Neural progenitor cell (in vitro differentiated cells): ENCODE measurements at regions not wholly inside any gene's neighbourhood (a gene's known extent, or its start where the extent isn't known, plus 50 kb on each side); places are given as distances from the start of the nearest gene placed in this dataset.

ENCODE experiments used
- EZH2 ChIP-seq: fragments of 200-600 bp; sonication (generic); IDR thresholded peaks from 2 replicates; pipeline ENCODE4 v1.6.1; 2017; ENCODE audit warnings: antibody characterized with exemption, mild to moderate bottlenecking, moderate library complexity
- TF ChIP-seq, protein P1 (sequence below): fragments of 200-600 bp; sonication (generic); IDR thresholded peaks from 2 replicates; pipeline ENCODE4 v1.5.1; 2017; ENCODE audit warnings: antibody characterized with exemption, mild to moderate bottlenecking

DNA sequence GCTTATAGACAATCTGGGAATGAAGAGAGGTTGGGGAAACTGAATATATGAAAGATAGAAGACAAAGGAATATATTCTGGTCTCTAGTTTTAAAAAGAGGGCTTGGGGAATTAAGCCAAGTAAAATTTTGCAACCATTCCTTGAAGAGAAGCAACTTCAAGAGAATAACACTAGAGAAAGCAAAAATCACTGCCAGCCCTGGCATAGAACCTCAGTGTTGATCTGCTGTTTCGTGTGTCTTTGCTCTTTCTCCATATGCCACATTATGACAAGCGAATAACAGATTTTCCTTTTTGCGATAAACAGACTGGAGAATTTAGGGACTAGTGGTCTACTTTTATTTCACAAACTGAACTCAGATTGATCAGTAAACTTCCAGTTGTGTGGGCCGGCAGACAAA is 132.7 kb downstream of the XPNPEP1 start:
- TF ChIP-seq EZH2: no peak
- TF ChIP-seq, protein P1, sequence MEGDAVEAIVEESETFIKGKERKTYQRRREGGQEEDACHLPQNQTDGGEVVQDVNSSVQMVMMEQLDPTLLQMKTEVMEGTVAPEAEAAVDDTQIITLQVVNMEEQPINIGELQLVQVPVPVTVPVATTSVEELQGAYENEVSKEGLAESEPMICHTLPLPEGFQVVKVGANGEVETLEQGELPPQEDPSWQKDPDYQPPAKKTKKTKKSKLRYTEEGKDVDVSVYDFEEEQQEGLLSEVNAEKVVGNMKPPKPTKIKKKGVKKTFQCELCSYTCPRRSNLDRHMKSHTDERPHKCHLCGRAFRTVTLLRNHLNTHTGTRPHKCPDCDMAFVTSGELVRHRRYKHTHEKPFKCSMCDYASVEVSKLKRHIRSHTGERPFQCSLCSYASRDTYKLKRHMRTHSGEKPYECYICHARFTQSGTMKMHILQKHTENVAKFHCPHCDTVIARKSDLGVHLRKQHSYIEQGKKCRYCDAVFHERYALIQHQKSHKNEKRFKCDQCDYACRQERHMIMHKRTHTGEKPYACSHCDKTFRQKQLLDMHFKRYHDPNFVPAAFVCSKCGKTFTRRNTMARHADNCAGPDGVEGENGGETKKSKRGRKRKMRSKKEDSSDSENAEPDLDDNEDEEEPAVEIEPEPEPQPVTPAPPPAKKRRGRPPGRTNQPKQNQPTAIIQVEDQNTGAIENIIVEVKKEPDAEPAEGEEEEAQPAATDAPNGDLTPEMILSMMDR: no peak
